Activated CD4-positive, alpha-beta T cell treated with anti-CD3 and anti-CD28 coated beads, Interleukin-10, Interleukin-2, amounts not matched to agents 100 ng/mL and 50 ng/mL, durations not matched to agents 16 hours and 8 hours (primary cell): ENCODE measurements at regions not wholly inside any gene's neighbourhood (a gene's known extent, or its start where the extent isn't known, plus 50 kb on each side); places are given as distances from the start of the nearest gene placed in this dataset.
"Not testable (repeated sequence)": the region's sequence is repeated elsewhere in the genome, so short reads cannot be mapped to it uniquely, and the experiment has no call there.

Experiments
- DNase-seq: peaks from one replicate; pipeline ENCODE4 v3.0.0-alpha.2; 2020

DNA sequence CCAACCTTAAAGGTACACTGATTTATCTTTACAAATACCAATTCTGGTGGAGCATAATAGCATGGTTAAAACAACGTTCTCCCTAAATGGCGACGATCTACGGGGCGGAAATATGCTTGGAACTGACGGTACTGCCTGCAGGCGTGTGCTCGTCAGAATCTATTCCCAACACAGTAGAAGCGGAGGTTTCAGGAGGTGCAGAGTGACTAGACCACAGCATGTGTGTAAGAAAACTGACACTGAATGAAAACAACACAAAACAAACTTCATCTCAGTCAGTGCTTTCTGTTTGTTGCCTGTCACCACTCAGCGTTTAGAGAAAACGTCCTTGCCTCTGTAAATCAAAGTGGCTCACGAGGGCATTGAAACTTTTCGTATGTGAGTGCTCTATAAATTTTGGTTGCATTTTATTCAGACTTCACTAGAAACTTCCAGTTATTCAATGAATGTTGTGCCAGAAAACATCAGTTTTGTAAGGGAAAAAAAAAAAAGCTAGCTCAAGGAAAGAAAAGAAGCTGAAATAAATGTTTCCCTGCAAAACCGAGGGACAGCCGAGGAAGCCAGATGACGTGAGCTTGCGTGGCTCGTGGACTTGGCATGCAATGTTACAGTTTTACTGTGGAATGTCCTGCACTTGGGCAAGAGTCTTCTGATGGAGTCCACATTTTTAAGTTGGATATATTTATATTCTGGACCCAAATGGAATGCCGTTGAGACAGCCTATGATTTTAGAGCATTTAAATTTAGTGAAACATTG lies 210.4 kb downstream of the LAT start:
- not testable (repeated sequence) for DNase-seq

DNA sequence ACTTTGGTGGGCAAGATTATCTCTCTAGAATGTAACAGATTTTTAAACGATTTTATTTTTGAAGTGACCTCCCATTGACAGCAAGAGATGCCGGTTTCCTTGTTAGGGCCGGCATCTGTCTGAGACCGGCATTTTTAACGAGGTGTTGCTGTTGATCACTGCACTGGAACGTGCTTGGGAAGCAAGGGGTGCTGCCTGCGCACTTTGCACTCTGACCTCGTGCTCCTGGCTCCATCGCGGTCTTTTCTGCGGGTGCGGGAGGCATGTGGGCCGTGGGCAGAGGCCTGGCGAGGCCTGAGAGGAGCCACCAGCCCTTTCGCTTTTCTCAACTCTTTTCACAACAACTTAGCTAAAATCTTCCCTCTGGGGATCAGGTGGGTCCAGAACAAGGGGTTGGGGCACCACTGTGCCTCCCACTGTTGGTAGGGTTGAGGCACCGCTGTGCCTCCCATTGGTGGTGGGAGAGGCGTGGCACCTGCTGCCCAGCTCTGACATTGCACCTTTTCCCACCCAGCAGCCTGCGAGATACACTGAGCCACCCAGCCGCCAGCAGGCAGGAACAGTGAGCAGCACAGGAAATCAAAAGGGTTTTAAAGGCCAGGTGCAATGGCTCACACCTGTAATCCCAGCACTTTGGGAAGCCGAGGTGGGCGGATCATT lies 209.5 kb downstream of the LAT start:
- not testable (repeated sequence) for DNase-seq

DNA sequence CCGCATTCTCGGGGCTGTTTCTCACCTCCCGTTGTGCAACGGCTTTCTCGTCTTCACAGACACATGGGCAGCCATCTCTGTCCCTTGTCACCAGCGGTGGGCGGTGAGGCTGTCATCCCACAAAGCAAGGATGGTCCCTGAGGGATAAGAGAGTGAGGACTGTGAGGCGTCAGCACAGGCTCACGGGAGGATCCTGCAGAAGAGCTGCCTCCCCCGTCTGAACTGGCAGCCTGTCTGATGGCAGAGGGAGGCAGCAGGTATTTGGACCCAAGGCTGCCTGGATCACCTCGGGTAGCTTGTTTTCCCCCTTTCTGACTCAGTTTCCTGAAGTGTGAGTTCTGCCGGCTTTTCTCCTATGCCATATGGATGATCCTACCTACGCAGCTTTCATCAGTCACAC lies 208.8 kb downstream of the LAT start:
- DNase-seq, result not testable (repeated sequence)

DNA sequence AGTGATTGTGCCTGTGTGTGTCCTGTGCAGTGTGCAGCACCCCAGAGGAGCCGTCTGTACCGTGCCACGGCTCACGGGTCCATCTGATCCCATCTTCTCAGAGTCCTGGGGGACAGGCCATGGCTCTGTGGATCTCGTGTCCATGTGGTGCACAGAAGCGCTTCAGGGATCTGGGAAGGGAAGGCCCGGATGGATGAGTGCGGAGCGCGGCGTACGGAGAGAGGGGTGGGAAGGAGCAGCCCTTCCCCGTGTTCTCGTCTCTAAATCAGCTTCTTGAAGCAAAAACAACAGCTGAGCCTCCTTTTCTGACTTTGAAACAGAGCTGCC lies 208.4 kb downstream of the LAT start:
- not testable (repeated sequence) for DNase-seq

DNA sequence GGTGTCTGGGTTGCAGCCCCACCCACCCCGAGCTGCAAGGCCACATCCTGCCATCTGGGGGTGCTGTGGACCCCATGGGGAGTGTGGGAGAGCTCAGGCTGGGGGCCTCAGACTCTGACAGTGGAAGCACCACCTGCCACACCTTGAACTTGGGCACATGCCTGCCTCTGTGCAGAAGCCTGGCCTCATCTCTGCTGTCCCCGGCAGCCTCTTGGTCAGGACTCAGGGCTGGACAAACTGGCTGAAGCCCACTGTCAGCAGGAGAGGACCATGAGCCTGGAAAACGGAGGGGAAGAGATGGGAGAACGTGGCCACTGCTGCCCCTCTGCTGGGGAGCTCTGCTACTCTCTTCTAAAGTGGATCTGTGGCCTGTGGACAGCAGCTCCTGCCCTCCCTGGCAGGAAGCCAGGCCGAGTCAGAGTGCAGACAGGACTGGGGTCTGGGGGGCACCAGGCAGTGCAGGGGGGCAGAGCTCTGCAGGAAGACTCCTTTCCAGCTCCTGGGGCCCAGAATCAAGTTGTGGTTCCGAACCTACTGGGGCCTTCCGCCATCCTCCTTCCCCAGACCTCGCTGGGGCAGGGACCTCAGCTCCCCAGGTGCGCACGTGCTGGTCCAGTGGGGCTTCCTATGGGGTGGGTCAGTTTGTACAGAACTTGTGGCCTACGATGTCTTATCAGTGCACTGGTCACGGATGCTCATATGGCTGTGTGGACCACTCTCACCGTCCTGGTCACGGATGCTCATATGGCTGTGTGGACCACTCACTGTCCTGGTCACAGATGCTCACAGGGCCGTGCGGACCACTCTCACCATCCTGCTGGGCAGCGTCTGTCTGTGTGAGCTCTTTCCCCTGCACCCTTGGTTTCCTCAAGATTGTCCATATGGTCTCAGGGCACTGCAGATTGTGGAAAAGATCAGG lies 207.7 kb downstream of the LAT start:
- DNase-seq, result no peak

DNA sequence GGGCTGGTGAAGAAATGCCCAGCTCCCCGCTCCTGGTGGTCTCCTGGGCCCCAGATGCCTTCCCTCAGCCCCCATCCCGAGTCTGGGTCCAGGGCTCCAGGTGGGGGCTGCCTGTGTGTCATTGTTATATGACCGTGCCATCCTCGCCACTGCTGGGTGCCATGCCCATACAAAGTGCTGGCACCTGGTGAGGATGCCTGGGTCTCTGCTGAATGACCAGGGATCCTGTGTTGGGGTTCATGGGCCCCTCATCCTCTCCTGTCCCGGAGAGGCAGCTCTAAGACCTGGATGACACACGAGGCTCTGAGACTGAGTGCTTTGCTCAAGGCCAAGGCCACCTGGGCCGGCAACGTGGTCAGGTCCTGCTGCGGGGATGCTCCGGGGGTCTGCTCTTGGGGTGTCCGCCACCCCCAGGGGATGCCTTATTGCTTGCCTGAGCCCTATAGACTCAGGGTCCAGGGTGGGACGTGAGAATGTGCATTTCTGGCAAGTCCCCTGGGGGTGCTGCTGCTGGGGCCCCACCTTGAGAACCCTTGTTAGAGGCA lies 206.9 kb downstream of the LAT start:
- DNase-seq, result not testable (repeated sequence)

DNA sequence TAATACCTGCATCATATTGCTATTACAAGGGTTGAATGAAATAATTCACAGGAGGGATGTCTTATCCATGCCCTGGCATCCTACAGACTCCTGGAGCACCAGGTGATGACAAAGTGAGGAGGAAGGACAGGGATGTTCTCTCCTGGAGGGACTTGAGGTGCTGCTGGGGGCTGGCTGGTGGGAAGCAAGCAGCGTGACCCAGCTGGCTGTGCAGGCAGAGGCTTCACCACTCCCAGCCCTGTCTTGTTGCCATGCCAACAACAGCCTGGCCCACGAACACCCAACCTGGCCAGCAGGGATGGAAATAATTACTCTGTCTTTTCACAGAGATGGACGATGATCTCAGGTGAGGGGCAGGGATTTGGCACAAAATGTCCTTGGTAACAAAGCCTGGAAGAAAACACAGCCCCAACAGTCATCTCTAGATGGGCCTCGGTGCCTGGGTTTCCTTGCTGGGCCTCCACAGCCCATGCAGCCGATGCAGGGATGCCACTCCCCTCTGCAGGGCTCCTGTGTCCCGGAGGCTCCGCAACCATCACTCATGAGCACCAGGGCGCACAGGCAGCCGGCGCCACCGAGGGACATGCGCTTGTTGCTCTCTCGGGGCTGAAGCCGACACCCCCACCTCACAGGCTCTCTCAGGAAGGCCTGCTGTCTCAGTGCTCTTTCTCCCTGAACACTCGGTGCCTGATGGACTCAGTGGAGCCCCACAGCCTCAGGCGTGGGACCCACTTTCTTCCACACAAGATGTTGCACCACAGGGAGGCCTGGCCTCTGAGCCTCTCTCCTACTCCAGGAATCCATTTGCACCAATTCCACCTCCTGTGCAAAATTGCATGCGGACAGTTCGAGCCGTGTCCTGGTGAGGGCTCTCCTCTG lies 205.9 kb downstream of the LAT start:
- DNase-seq, result not testable (repeated sequence)

DNA sequence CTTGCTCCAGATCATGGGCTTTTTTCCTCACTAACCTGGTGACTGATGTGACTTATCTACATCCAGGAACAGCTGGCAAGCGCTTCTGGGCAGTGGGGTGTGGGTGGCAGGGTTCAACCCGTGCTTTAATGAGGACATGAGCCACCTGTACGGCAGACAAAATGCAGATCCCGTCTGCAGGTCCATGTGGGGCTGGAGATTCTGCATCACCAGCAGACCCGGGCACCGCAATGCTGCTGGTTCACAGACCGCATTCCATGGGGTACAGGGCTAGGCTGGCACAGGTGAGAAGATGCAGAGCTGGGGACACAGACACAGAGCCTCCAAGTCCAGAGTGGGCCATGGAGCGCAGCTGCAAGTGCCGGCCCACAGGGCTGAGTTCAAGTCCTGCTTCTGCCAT lies 204.0 kb downstream of the LAT start:
- DNase-seq, result not testable (repeated sequence)

GRCh38 chr16:29186306-29187220 lies 201.7 kb downstream of the LAT start:
- DNase-seq, result not testable (repeated sequence)

DNA sequence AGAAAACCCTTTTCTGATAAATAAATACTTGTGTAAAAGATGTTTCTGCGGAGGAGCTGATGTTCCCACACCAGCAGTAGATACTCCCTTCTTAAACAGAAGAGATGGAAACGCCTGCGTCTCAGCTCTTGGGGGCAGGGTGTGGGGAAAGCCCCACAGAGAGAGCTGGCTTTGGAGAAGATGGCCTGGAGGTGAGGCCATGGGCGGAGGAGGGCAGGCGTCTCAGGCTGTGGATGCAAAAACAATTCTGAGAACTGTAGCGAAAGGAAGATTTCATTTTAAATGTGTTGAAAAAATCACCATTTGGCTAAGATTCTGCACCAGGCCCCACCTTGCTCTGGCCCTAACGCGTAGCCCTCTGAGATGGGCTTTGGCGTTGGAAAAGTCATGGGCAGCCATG lies 201.0 kb downstream of the LAT start:
- not testable (repeated sequence) for DNase-seq

DNA sequence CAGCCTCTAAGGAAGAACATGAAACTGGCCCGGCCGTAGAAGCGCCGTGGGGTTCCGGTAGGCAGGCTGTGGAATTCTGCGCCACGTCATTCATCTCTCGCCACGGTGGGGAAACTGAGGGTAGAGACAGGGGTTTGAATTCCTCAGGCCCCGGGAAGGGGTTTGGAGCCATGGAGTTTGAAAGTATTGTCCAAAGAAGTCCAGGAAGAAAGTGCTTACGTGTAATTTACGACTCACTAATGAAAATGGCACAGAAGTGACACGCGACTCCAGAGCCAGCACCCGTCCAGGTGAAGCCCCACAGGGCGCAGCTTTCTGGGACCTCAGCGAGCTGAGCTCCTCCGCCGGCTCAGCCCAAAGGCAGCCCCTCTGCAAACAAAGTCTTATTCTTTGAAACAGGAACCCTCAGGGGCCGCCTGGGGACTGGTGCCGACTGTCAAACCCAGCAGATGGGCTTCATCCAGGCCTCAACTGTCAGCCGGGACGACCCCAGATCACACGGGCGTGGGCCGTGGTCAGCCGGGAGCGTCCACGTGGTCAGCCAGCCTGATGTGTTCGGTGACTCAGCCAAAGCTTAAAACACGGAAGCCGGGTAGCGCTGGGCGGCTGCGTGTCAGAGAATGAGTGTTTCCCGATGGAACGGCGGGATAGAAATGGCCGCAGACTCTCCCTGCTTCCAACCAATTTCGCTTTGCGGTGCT lies 200.0 kb downstream of the LAT start:
- not testable (repeated sequence) for DNase-seq

DNA sequence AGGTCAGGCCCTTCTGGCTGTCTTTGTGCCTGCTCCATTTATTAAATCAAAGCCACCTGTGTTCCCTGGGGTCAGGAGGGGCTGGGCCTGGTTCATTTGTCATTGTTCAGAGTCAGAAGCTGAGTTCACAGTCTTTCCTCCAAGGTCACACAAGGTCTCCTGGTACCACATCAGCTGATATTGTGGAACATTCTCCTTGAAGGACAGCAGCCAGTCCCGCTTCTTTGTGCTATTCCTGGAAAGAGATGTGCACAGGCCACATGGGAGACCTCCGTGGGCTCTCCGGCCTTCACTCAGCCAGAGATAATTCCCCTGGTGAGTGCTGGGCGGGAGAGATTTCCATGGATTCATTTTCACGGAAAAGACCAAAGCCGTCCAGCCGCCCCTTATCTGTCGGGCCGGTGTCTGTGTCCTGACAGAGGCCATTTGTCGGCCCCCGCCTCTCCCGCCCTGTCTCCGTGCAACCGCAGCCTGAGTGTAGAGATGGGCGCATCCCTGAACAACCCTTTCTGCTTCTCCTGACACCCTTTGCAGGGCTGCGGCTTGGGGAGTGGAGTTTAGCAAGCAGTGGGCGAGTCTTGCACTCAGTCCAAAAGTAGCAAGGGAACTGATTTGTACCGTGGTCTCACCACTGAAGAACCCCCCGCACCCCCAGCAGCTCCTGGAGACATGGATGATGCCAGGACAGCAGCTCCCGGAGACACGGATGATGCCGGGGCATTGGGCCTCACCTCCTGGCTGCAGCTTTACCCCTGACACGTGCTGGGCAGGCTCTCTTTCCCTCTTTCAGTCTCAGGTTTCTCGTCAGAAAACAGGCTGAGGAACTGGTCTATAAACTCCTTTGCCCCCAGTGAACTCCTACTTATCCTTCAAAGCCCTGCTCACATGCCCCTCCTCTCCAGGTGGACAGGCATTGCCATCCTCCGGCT lies 198.4 kb downstream of the LAT start:
- not testable (repeated sequence) for DNase-seq

GRCh38 chr16:29182501-29182900 lies 197.6 kb downstream of the LAT start:
- no peak for DNase-seq

- DNase-seq, result not testable (repeated sequence)
These were observed 197.1 kb downstream of the LAT start for GRCh38 chr16:29181921-29182411.

- not testable (repeated sequence) for DNase-seq
These were observed 196.5 kb downstream of the LAT start for GRCh38 chr16:29181254-29181780.

DNA sequence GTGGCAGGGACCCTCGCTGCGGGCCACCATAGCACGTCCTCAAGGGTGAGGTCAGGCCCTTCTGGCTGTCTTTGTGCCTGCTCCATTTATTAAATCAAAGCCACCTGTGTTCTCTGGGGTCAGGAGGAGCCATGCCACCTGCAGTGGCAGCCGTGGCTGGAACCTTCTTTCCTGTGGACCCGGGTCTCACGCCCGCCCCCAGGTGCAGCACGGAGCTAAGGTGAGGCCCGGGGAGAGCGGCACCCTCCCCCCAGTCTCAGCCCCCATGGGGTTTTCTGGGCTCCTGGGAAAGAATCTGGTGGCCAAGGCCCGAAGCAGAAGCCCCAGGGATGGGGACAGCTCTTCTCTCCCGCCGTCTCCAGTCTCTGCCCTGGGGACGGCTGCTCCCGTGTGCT lies 195.4 kb downstream of the LAT start:
- DNase-seq, result not testable (repeated sequence)

GRCh38 chr16:29179401-29180205 lies 194.8 kb downstream of the LAT start:
- not testable (repeated sequence) for DNase-seq
